ENCODE measurements at regions not wholly inside any gene's neighbourhood (a gene's known extent, or its start where the extent isn't known, plus 50 kb on each side); places are given as distances from the start of the nearest gene placed in this dataset.
"Not testable (repeated sequence)": the region's sequence is repeated elsewhere in the genome, so short reads cannot be mapped to it uniquely, and the experiment has no call there.

- DNase-seq (ENCODE audit: low read depth in 3 of 3), result not testable (repeated sequence)
Observed at GRCh38 chr7:81286754-81287153, 367.9 kb upstream of the SEMA3C start.

GRCh38 chr7:81285142-81285871 lies 366.5 kb upstream of the SEMA3C start:
- no peak for DNase-seq (ENCODE audit: low read depth in 3 of 3)

GRCh38 chr7:81284576-81284975 lies 365.7 kb upstream of the SEMA3C start:
- no peak for DNase-seq (ENCODE audit: low read depth in 3 of 3)

GRCh38 chr7:81280531-81280930 lies 361.7 kb upstream of the SEMA3C start:
- no peak for DNase-seq (ENCODE audit: low read depth in 3 of 3)

- no peak for DNase-seq (ENCODE audit: low read depth in 3 of 3)
Observed at GRCh38 chr7:81277691-81278090, 358.8 kb upstream of the SEMA3C start.

- no peak for DNase-seq (ENCODE audit: low read depth in 3 of 3)
Observed at GRCh38 chr7:81273601-81274397, 354.9 kb upstream of the SEMA3C start.

- DNase-seq (ENCODE audit: low read depth in 3 of 3), result no peak
Observed at GRCh38 chr7:81272176-81272575, 353.3 kb upstream of the SEMA3C start.

GRCh38 chr7:81268551-81268950 lies 349.7 kb upstream of the SEMA3C start:
- no peak for DNase-seq (ENCODE audit: low read depth in 3 of 3)

- DNase-seq (ENCODE audit: low read depth in 3 of 3), result no peak
Observed at GRCh38 chr7:81267508-81267907, 348.7 kb upstream of the SEMA3C start.

GRCh38 chr7:81264116-81264515 lies 345.3 kb upstream of the SEMA3C start:
- no peak for DNase-seq (ENCODE audit: low read depth in 3 of 3)

GRCh38 chr7:81260152-81260551 lies 341.3 kb upstream of the SEMA3C start:
- no peak for DNase-seq (ENCODE audit: low read depth in 3 of 3)

- DNase-seq (ENCODE audit: low read depth in 3 of 3), result no peak
Observed at GRCh38 chr7:81256991-81257390, 338.1 kb upstream of the SEMA3C start.

- no peak for DNase-seq (ENCODE audit: low read depth in 3 of 3)
Observed at GRCh38 chr7:81248420-81248819, 329.6 kb upstream of the SEMA3C start.

- DNase-seq (ENCODE audit: low read depth in 3 of 3), result not testable (repeated sequence)
Observed at GRCh38 chr7:81247364-81247763, 328.5 kb upstream of the SEMA3C start.

GRCh38 chr7:81245353-81245752 lies 326.5 kb upstream of the SEMA3C start:
- DNase-seq (ENCODE audit: low read depth in 3 of 3), result no peak

- DNase-seq (ENCODE audit: low read depth in 3 of 3), result no peak
Observed at GRCh38 chr7:81244224-81244623, 325.4 kb upstream of the SEMA3C start.

- no peak for DNase-seq (ENCODE audit: low read depth in 3 of 3)
Observed at GRCh38 chr7:81236560-81236959, 317.7 kb upstream of the SEMA3C start.

- DNase-seq (ENCODE audit: low read depth in 3 of 3), result no peak
Observed at GRCh38 chr7:81235997-81236396, 317.1 kb upstream of the SEMA3C start.

- DNase-seq (ENCODE audit: low read depth in 3 of 3), result no peak
Observed at GRCh38 chr7:81234896-81235295, 316.0 kb upstream of the SEMA3C start.

GRCh38 chr7:81233208-81233940 lies 314.5 kb upstream of the SEMA3C start:
- DNase-seq (ENCODE audit: low read depth in 3 of 3), result no peak

GRCh38 chr7:81232084-81232799 lies 313.4 kb upstream of the SEMA3C start:
- no peak for DNase-seq (ENCODE audit: low read depth in 3 of 3)

GRCh38 chr7:81231301-81231838 lies 312.5 kb upstream of the SEMA3C start:
- DNase-seq (ENCODE audit: low read depth in 3 of 3), result no peak
